Endothelial cell of umbilical vein (primary cell): ENCODE measurements at regions not wholly inside any gene's neighbourhood (a gene's known extent, or its start where the extent isn't known, plus 50 kb on each side); places are given as distances from the start of the nearest gene placed in this dataset.

Source experiments
- BruUV-seq: library from RNA; stranded (reverse); fragments of 400-500 nt; replicated peaks from 2 replicates; lab custom pipeline; 2021; lab: Mats Ljungman, UMichigan
- CTCF ChIA-PET: fragments of 300-600, 350-600 bp; sonication (Branson Sonifier 250); formaldehyde crosslinking; loops from one replicate; lab custom pipeline; 2021; ENCODE audit warnings: antibody characterized with exemption, inconsistent platforms; lab: Charles Lee
- POLR2A ChIA-PET: fragments of 300-600, 350-600 bp; sonication (Branson Sonifier 250); formaldehyde crosslinking; loops from one replicate; lab custom pipeline; 2021; ENCODE audit warnings: antibody characterized with exemption, inconsistent platforms; lab: Charles Lee
- DNase-seq: peaks from one replicate; pipeline ENCODE4 v3.0.0-alpha.2; 2011; ENCODE audit warnings: low read depth, low spot score
- FAIRE-seq: peaks from 2 replicates; lab custom pipeline; 2011; peaks lifted over from hg19 to GRCh38; lab: Jason Lieb, UNC
- H2AFZ ChIP-seq: 2 replicates; pipeline ENCODE4 v1.6.0; 2012; ENCODE audit warnings: low read depth, low read length, control low read depth, inconsistent platforms
- H3K27ac ChIP-seq: 2 replicates; pipeline ENCODE4 v1.5.1; 2011; ENCODE audit warnings: low read depth, mild to moderate bottlenecking, control low read depth, low read length, moderate library complexity; ENCODE audit not compliant: insufficient read depth
- H3K27me3 ChIP-seq, 2 experiments: 2 replicates each; pipeline versions ENCODE4 v1.6.0 to v1.6.1; 2011; ENCODE audit warnings: low read length in 2 of 2, mixed read lengths in 1 of 2; ENCODE audit not compliant: control insufficient read depth in 2 of 2, insufficient read depth in 2 of 2
- H3K36me3 ChIP-seq, 2 experiments: 2 replicates in 1 of 2; 3 replicates in 1 of 2; pipeline ENCODE4 v1.5.1; 2011; ENCODE audit warnings: low read length in 2 of 2, mild to moderate bottlenecking in 1 of 2, moderate library complexity in 1 of 2; ENCODE audit not compliant: control insufficient read depth in 2 of 2, insufficient read depth in 2 of 2; ENCODE audit errors: extremely low read depth in 1 of 2
- H3K4me1 ChIP-seq: 3 replicates; pipeline ENCODE4 v1.5.1; 2011; ENCODE audit warnings: mild to moderate bottlenecking, low read length; ENCODE audit not compliant: control insufficient read depth, insufficient read depth; ENCODE audit errors: extremely low read depth
- H3K4me2 ChIP-seq: 2 replicates; pipeline ENCODE4 v1.6.1; 2011; ENCODE audit warnings: low read length, control low read depth, mixed read lengths; ENCODE audit not compliant: insufficient read depth
- H3K4me3 ChIP-seq, 3 experiments: fragments of 200-600 bp in 1 of 3; sonication (generic), shearing (Covaris generic) in 1 of 3; replicated peaks in 1 of 3; 2 replicates each; pipeline ENCODE4 v1.5.1; 2011 to 2016; ENCODE audit warnings: control low read depth in 3 of 3, low read length in 3 of 3, mild to moderate bottlenecking in 2 of 3, inconsistent platforms in 1 of 3, low read depth in 1 of 3, moderate library complexity in 1 of 3; ENCODE audit not compliant: insufficient read depth in 1 of 3
- H3K79me2 ChIP-seq: 2 replicates; pipeline ENCODE4 v1.6.0; 2012; ENCODE audit warnings: low read length, inconsistent platforms; ENCODE audit not compliant: control insufficient read depth, insufficient read depth
- H3K9ac ChIP-seq: replicated peaks from 2 replicates; pipeline ENCODE3; 2011; ENCODE audit warnings: low read length, control low read depth; ENCODE audit not compliant: insufficient read depth; ENCODE audit errors: extremely low read depth
- H3K9me1 ChIP-seq: replicated peaks from 3 replicates; pipeline ENCODE4 v1.6.0; 2011; ENCODE audit warnings: mild to moderate bottlenecking, low read length; ENCODE audit not compliant: control insufficient read depth, insufficient read depth; ENCODE audit errors: extremely low read depth
- H3K9me3 ChIP-seq: replicated peaks from 2 replicates; pipeline ENCODE4 v1.5.1; 2012; ENCODE audit warnings: low read length, inconsistent platforms; ENCODE audit not compliant: control insufficient read depth, insufficient read depth
- H4K20me1 ChIP-seq: replicated peaks from 2 replicates; pipeline ENCODE3; 2011; ENCODE audit warnings: mild to moderate bottlenecking, low read length; ENCODE audit not compliant: control insufficient read depth, insufficient read depth; ENCODE audit errors: extremely low read depth
- CTCF ChIP-seq, 2 donors: IDR thresholded peaks; 1 replicate in 1 of 2; 2 replicates in 1 of 2; pipeline ENCODE4 v1.5.1; 2011; ENCODE audit warnings: low read length in 2 of 2, mild to moderate bottlenecking in 2 of 2, moderate library complexity in 2 of 2, control low read depth in 1 of 2, inconsistent platforms in 1 of 2, low read depth in 1 of 2; ENCODE audit not compliant: insufficient read depth in 1 of 2; ENCODE audit errors: extremely low read depth in 1 of 2
- EZH2 ChIP-seq: IDR thresholded peaks from 2 replicates; pipeline ENCODE4 v1.6.1; 2012; ENCODE audit warnings: borderline replicate concordance, low read depth, mild to moderate bottlenecking, moderate library complexity, low read length, inconsistent platforms; ENCODE audit not compliant: severe bottlenecking
- FOS ChIP-seq: IDR thresholded peaks from 2 replicates; pipeline ENCODE4 v1.6.1; 2011; ENCODE audit warnings: mild to moderate bottlenecking, low read length, moderate library complexity, borderline replicate concordance; ENCODE audit not compliant: insufficient read depth
- GATA2 ChIP-seq: IDR thresholded peaks from 2 replicates; pipeline ENCODE4 v1.7.0; 2011; ENCODE audit warnings: low read depth, mild to moderate bottlenecking, moderate library complexity, mixed read lengths, low read length; ENCODE audit not compliant: insufficient read length, insufficient read depth
- JUN ChIP-seq: IDR thresholded peaks from 2 replicates; pipeline ENCODE4 v1.6.1; 2011; ENCODE audit warnings: borderline replicate concordance, low read depth; ENCODE audit not compliant: insufficient read length, insufficient read depth
- MYC ChIP-seq: IDR thresholded peaks from one replicate; pipeline ENCODE4 v1.6.1; 2011; ENCODE audit warnings: mild to moderate bottlenecking, low read depth, low read length
- POLR2A ChIP-seq: IDR thresholded peaks from 2 replicates; pipeline ENCODE4 v1.6.1; 2012; ENCODE audit warnings: low read depth, mild to moderate bottlenecking, control low read depth, low read length
- POLR2AphosphoS5 ChIP-seq: IDR thresholded peaks from 2 replicates; pipeline ENCODE4 v1.6.1; 2012; ENCODE audit warnings: low read depth, mild to moderate bottlenecking, control low read depth, low read length, moderate library complexity; ENCODE audit not compliant: insufficient read depth
- dilution Hi-C: fragments of 300-500 bp; cut with MboI; formaldehyde crosslinking; loops from one replicate; pipeline ENCODE4 v1.15.0; 2019; ENCODE audit warnings: low sequenced_read_pairs; ENCODE audit not compliant: extremely low pct_ligation_motif_present
- intact Hi-C: fragments of 100-400 bp; cut with micrococcal nuclease; formaldehyde crosslinking; loops from one replicate; pipeline ENCODE4 v1.10.0; 2022
- TF ChIP-seq, protein P1 (sequence below): IDR thresholded peaks from 2 replicates; pipeline ENCODE4 v1.6.1; 2011; ENCODE audit not compliant: insufficient read depth, insufficient read length

- dilution Hi-C loops (no loop called here), intact Hi-C loops (no loop called here)
- Histone ChIP-seq H3K9ac (no peak overlapping the region), H3K9me1 (no peaks in the 10 kb centered on the region), H3K79me2 (no peaks in the 10 kb centered on the region), H3K27me3 (no peaks in the 10 kb centered on the region), H3K27ac (no peak overlapping the region), H2AFZ (no peak overlapping the region), H3K4me2 (no peak overlapping the region), H3K9me3 (no peaks in the 10 kb centered on the region), H3K4me1 (no peaks in the 10 kb centered on the region), H4K20me1 (no peaks in the 10 kb centered on the region), H3K36me3 (no peaks in the 10 kb centered on the region), H3K4me3 (no peak overlapping the region)
- ChIA-PET POLR2A (no interaction called here), CTCF (no interaction called here)
- no peak for TF ChIP-seq MYC
- no peak for TF ChIP-seq FOS
- no peak for TF ChIP-seq GATA2
- no peak for TF ChIP-seq POLR2A
- no peak for TF ChIP-seq JUN
- no peak for TF ChIP-seq EZH2
- no peak for TF ChIP-seq CTCF (IDR thresholded peaks at IDR 0.05; ENCODE audit: extremely low read depth in 1 of 2, insufficient read depth in 1 of 2, low read depth in 1 of 2, low read length in 2 of 2)
- TF ChIP-seq POLR2AphosphoS5 = no peak
- TF ChIP-seq, protein P1, sequence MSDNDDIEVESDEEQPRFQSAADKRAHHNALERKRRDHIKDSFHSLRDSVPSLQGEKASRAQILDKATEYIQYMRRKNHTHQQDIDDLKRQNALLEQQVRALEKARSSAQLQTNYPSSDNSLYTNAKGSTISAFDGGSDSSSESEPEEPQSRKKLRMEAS = no peak
- DNase-seq (no peak), FAIRE-seq (no peak)
- BruUV-seq = no TSS peak
Observed at GRCh38 chr17:14731591-14731990, 430.7 kb downstream of the HS3ST3B1 start.
